ENCODE measurements at regions not wholly inside any gene's neighbourhood (a gene's known extent, or its start where the extent isn't known, plus 50 kb on each side); places are given as distances from the start of the nearest gene placed in this dataset.

DNA sequence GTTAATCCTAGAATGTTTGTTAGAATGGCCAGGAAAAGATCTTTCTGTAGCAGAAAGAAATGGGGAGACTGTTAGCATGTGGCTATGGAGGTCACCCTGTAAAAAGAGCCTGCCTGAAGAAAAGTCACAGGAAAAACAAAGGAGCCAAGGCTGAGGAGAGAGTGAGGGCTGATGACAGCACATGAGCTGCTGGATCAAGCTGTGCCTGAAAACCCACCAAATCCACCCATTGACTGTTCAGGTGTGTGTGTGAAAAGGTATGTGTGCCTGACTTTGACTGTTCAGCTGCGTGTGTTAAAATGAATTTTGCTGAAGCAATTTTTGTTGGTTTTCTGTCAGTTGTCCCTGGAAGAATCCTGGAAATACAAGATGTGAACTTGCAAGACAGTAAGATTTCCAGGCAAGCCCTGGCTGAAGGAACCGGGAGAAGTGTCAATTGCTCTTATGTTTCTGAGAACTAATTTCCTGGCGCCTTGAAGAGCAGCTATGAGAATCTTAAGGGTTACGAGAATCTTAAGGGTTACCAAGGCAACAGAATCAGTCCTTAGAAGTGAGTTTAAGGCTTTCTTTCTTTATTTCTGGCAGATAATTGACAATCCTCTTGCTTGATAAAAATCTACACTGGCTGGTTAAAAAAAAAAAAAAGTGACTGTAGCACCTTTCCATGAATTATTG lies 73.0 kb upstream of the LGALSL start:
- DNase-seq = no peak

- DNase-seq = no peak
These were observed 70.9 kb upstream of the LGALSL start for GRCh38 chr2:64383016-64383591.

GRCh38 chr2:64383881-64384280 lies 70.1 kb upstream of the LGALSL start:
- no peak for DNase-seq

DNA sequence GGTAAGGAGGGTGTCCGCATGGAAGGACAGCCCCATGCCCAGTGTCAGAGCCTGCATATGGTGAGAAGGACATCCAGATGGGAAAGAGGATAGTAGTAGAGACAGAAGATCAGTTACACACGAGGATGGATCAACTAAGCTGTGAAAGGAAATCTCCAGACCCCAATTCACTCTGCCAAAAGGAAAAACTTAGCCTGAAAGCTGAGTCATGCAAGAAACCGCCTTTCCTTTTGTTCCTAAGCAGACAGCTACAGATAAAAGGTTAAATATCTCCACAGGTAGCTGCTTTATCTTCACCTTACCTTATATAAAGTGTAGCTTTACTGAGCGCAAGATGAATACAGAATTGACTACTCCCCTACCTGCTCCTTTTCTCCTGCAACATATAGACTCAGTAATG lies 67.3 kb upstream of the LGALSL start:
- no peak for DNase-seq

DNA sequence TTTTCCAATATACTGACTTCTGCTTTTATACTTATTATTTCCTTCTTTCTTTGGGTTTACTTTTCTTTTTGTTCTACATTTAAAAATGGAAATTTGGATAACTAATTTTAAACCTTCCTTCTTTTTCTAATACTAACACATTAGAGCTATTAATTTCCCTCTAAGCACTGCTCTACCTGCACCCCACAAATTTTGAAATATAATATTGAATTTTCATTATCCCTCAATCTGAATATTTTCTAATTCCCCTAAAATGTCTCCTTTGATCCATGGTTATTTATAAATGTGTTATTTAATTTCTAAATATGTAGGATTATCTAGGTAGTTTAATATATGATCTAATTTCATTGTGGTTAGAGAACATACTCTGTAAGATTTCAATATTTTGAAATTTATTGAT lies 63.4 kb upstream of the LGALSL start:
- no peak for DNase-seq

DNA sequence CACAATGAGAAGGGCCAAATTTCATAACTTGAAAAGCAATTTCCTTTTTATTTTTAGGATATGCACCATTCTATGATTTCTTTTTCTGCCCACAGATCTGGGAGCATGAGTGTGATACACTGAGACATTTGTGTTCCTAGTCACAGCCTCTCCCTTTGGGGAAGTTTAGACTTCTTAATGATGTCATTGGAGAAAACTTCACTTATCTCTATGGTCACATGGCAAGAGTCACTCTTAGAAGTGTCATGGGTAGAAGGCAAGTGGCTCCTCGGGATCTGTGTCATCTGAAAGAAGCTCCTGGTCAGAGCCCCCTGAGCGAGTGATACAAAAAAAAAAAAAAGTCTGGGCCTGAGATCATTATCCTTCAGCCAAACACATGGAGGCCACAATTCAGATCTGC lies 62.5 kb upstream of the LGALSL start:
- no peak for DNase-seq

GRCh38 chr2:64391940-64392339 lies 62.0 kb upstream of the LGALSL start:
- no peak for DNase-seq

DNA sequence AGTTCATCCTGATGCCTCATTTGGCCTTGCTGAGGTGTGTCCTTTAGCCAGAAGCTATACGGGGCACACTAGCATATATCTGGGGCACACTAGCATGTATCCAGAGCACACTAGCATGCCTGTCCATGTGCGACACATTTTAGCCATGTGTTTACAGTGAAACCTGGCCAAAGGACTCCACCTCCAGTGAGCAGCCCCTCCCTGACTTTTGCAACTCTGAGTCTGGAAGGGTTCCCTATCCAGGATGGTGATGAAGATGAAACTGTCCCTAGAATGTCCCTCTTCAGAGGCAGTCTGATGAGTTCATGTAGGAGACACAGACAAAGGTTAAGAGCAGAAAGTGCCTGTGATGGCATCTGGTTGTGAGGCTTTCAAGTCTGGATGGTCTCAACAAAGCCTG lies 61.4 kb upstream of the LGALSL start:
- no peak for DNase-seq

DNA sequence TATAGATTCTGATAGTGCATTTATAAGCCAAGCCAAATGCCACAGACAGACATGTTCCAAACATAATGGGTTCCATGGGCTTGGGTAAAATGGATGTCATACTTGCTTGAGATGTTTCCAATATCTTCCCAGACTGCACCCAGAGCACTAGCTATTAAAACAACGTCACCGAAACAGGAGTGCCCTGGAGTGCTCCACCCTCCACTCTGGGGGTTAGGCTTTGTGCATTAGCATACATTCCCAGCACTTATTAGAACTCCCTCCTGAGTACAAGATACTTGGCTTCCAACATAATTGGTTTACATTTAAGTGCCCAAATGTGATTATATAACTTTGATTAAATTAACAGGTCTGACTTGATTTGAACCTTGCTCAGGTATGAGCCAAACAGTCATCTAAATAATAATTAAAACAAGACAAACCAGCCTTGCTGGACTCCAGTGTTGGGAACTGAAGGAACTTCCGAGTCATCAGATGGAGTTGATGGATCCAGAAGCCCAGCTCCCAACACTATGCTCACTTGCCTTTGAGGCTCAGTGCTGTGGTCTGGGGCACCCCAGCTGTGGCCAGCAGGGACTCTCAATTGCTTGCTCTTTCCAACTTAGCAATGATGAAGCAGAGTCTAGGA lies 60.5 kb upstream of the LGALSL start:
- DNase-seq = no peak

DNA sequence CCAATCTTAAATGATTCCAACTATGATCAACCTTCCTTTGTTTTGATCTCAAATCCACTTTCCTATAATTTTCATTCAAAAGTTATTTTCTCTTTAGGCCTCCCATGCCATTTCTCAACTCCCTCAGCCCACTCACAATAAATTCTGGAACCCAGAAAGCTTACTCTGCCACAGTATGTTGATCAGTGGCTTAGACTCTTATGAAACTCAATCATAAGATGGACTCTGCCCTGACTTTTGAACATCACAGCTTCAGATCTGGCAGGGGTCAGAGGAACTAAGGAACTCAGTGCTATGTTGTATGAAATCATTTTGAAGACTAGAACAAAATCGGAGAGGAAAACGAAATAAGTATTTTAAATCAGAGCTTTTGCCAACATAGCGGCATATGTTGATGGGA lies 59.8 kb upstream of the LGALSL start:
- no peak for DNase-seq

DNA sequence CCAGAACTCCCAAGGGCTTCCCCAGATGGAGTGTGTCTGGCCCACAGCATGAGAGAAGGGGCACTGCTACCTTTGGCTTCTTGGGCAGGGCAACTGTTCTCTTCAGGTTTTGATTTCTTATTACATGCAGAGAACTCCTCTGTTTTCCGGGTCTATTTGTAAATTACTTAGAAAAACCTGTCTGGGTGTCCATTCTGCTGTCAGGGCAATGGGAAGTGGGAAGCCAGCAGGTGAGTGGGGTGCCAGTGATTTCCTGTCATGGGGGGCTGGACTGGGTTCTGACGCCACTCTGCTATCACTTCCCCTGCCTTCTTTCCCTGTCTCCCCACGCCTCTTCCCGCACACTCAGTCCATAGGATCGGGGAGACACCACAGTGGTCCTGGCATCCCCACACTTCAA lies 58.0 kb upstream of the LGALSL start:
- DNase-seq = no peak

DNA sequence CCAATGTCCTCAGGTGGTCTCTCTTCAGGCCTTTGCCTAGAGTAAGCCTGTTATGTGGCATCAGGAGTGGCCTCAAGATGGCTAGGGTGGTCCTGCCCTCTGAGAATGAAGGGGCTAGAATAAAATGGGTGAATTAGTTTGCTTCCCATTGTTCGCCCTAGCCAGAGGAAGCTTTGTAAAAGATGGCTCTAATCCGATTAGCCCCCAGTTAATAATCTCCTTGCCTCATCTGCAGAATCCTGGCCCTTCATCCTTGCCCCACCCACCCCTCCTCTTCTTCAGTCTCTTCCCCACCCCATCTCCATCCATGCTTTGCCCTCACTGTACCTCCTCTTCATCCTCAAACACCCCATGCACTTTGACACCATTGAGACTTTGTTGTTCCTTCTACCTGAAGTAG lies 57.4 kb upstream of the LGALSL start:
- DNase-seq = no peak

GRCh38 chr2:64398516-64399129 lies 55.3 kb upstream of the LGALSL start:
- no peak for DNase-seq

GRCh38 chr2:64399521-64399920 lies 54.4 kb upstream of the LGALSL start:
- no peak for DNase-seq

- DNase-seq = no peak
These were observed 53.7 kb upstream of the LGALSL start for GRCh38 chr2:64400105-64400728.

DNA sequence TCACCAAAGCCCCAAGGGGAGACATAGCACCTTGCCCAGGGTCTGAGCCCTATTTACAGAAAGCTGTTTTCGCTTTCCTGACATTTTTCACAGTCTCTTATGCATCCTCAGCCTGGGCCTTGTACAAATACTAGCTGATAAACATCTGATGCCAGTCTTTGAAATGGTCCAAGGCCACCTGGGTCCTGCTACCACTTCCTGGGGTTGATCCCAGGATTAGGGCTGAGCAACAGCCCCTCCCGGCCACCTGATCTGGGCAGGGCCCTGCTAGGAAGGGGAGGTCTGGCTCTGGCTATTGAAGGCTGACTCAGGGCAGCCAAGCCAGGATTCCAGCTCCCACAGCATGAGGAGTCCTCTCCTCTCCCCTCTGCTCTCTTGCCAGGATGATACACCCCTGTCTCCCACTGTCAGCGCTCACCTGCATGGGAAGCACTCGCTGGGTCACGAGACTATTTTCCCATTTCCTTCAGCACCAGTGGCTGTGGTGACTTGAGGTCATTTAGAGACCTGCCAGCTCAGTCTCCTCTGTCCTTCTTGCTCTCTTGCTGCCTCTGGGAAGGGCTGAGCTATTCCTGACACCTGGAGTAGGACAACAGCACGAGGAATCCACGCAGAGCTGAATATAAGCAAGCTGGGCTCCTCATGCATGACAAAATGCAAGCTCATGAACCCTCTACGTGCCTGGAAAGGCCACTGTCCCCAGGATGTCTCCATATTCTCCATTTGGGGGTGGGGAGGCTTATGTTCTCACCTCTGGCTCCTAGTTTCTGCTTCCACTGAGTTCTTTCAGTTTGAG lies 53.0 kb upstream of the LGALSL start:
- no peak for DNase-seq

DNA sequence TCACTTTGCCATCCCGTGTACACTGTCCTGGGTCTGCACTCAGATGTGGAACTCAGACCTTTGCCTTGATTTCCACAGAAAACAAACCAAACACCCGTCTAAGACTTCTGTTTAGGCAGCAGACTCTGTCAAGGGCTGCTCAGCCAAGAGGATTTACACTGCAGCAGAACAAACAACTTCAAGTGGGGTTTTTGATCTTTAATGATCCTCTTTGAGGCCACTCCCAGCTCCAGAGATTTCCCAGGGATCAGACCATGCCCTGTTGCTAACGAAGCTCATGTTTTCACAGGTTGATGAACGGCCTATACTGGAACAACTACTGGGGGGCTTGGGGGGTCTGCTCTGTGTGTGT lies 52.5 kb upstream of the LGALSL start:
- no peak for DNase-seq

GRCh38 chr2:64402876-64403275 lies 51.1 kb upstream of the LGALSL start:
- DNase-seq = no peak

DNA sequence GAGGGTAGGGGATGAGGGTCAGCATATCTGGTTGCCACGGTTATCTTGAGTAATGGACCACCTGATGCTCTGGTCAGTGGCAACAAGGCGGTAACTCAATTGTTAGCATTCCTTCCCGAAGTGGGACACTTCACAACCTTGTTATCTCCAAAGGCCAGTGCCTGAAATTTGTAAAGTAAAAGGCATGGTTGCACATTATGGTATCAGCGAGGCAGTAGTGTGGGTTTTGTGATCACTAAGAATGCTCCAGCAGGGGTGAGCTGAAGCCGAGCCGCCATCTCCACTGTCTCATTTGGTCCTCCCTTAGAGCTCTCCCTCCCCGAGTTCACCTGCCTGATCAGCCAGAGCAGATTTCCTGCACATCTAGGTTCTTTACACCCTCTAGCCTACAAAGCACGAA lies 50.5 kb upstream of the LGALSL start:
- no peak for DNase-seq

- DNase-seq = no peak
These were observed 49.8 kb upstream of the LGALSL start for GRCh38 chr2:64404002-64404731.

All from stimulated activated CD4-positive, alpha-beta T cell treated with anti-CD3 and anti-CD28 coated beads, Interleukin-1b, Interleukin-23, amount 100 ng/mL, for 48 hours (primary cell).